Panc1 (cell line): ENCODE measurements at regions not wholly inside any gene's neighbourhood (a gene's known extent, or its start where the extent isn't known, plus 50 kb on each side); places are given as distances from the start of the nearest gene placed in this dataset.

Source experiments
- ATAC-seq: fragments of 200-7000 bp; cut with Tn5 transposase; 2 replicates; pipeline ENCODE4 v1.9.1; 2020; ENCODE audit warnings: mild to moderate bottlenecking, moderate library complexity
- BruUV-seq: library from RNA; stranded (reverse); fragments of 400-500 nt; replicated peaks from 2 replicates; lab custom pipeline; 2021; lab: Mats Ljungman, UMichigan
- CTCF ChIA-PET: fragments of 300-600 bp; sonication (Branson Sonifier 250); formaldehyde crosslinking; loops from one replicate; lab custom pipeline; 2022; ENCODE audit warnings: antibody characterized with exemption; lab: Charles Lee
- POLR2A ChIA-PET: fragments of 300-600 bp; sonication (Branson Sonifier 250); formaldehyde crosslinking; loops from one replicate; lab custom pipeline; 2022; ENCODE audit warnings: antibody characterized with exemption; lab: Charles Lee
- DNase-seq: peaks from one replicate; pipeline ENCODE4 v3.0.0-alpha.2; 2010; ENCODE audit warnings: low read depth, low spot score
- H3K27ac ChIP-seq: 2 replicates; pipeline ENCODE4 v1.5.1; 2011; ENCODE audit warnings: mild to moderate bottlenecking, low read length, inconsistent platforms
- H3K27me3 ChIP-seq: fragments of 200-500 bp; sonication (Bioruptor generic); 2 replicates; pipeline ENCODE4 v1.6.0; 2014; ENCODE audit warnings: low read length, inconsistent platforms; ENCODE audit not compliant: control insufficient read depth, insufficient read depth
- H3K36me3 ChIP-seq: fragments of 200-500 bp; sonication (Bioruptor generic); 2 replicates; pipeline ENCODE4 v1.5.1; 2014; ENCODE audit warnings: inconsistent platforms, mild to moderate bottlenecking, low read length, moderate library complexity; ENCODE audit not compliant: control insufficient read depth, insufficient read depth
- H3K4me1 ChIP-seq: 2 replicates; pipeline ENCODE4 v1.5.1; 2011; ENCODE audit warnings: inconsistent platforms, mild to moderate bottlenecking, low read length, moderate library complexity; ENCODE audit not compliant: control insufficient read depth, insufficient read depth
- H3K4me3 ChIP-seq, 2 experiments: 2 replicates each; pipeline ENCODE4 v1.5.1; 2011 to 2012; ENCODE audit warnings: low read depth in 2 of 2, low read length in 2 of 2, mild to moderate bottlenecking in 2 of 2, inconsistent platforms in 1 of 2, moderate library complexity in 1 of 2
- H3K9me3 ChIP-seq: fragments of 200-500 bp; sonication (Bioruptor generic); 2 replicates; pipeline ENCODE4 v1.5.1; 2014; ENCODE audit warnings: low read depth, mild to moderate bottlenecking, inconsistent platforms, low read length, moderate library complexity; ENCODE audit not compliant: control insufficient read depth, insufficient read depth
- POLR2AphosphoS5 ChIP-seq: IDR thresholded peaks from 2 replicates; pipeline ENCODE4 v1.6.1; 2012; ENCODE audit warnings: mild to moderate bottlenecking, low read depth, low read length, moderate library complexity
- REST ChIP-seq, 2 experiments: IDR thresholded peaks; 2 replicates each; pipeline ENCODE4 v1.6.1; 2011 to 2012; ENCODE audit warnings: low read depth in 2 of 2, control low read depth in 1 of 2, low read length in 1 of 2, mild to moderate bottlenecking in 1 of 2, moderate library complexity in 1 of 2; ENCODE audit not compliant: insufficient read depth in 1 of 2
- SIN3A ChIP-seq: IDR thresholded peaks from 2 replicates; pipeline ENCODE4 v1.6.1; 2012; ENCODE audit warnings: low read depth, mild to moderate bottlenecking, low read length, moderate library complexity, borderline replicate concordance; ENCODE audit not compliant: insufficient read depth
- TCF7L2 ChIP-seq: IDR thresholded peaks from 2 replicates; pipeline ENCODE4 v1.6.1; 2011; ENCODE audit warnings: mild to moderate bottlenecking, low read depth, low read length, inconsistent platforms
- in situ Hi-C: cut with HindIII; loops from 2 replicates; pipeline ENCODE4 v1.10.0; 2016; ENCODE audit warnings: low sequenced_read_pairs, low pct_unique_long_range_greater_than_20kb
- intact Hi-C: fragments of 100-400 bp; cut with micrococcal nuclease; formaldehyde crosslinking; loops from one replicate; pipeline ENCODE4 v1.10.0; 2022; ENCODE audit not compliant: unreplicated experiment
- TF ChIP-seq, protein P1 (sequence below): fragments of 450-650 bp; IDR thresholded peaks from 2 replicates; pipeline ENCODE4 v1.5.1; 2017; ENCODE audit warnings: mild to moderate bottlenecking

DNA sequence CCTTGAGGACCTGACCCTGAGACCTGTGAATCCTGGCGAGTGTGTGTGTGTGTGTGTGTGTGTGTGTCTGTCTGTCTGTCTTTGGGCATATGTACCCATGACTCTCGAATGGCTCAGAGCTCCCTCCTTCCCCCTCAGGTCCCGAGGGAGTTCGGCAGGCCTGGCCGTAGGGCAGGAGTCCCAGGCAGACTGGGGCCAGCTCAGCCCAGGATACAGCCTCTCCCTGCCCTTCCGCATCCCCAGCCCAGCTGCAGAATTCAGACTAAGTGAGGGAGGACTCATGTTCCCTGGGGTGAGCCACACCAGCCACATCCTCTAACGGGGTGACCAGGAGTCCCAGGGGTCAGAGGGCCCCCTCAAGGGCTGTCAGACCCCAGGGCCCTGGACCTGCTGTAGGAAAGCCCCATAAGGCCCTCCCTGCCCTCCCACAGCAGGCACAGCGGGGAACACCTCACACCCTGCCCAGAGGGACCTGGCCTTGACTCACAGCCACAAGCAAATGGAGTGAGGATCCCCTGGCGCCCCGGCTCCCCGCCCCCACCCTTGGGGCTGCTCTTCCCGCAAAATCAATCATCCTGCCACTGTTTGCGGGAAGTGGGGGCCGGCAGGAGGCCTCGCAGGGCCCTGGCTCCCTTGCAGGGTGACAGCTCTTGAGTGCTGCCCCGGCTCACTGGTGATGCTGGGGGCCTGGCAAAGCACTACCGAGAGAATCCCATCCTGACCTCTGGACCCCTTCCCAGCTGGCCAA is 101.7 kb upstream of the CASZ1 start:
- CTCF ChIA-PET = interaction anchor here (0.7 kb wide), 1 partner anchor 44 kb away, joined by 3 read pairs; no protein-coding TSS in a partner anchor
- ATAC-seq = 0 out of 2 replicates have a peak, but pooled peaks have one; percentile 39
- Histone ChIP-seq H3K4me3 (no peak overlapping the region), H3K27me3 (no peaks in the 10 kb centered on the region), H3K36me3 (no peaks in the 10 kb centered on the region), H3K9me3 (no peaks in the 10 kb centered on the region), H3K27ac (no peak overlapping the region), H3K4me1 (peaks cover 17% of the 10 kb centered on the region)
- in situ Hi-C loops (no loop called here), intact Hi-C loops (no loop called here)
- BruUV-seq = no TSS peak
- DNase-seq = no peak
- TF ChIP-seq REST (IDR thresholded peaks at IDR 0.05; ENCODE audit: insufficient read depth in 1 of 2, low read depth in 2 of 2, low read length in 1 of 2) (no peak), SIN3A (no peak), POLR2AphosphoS5 (no peak), TCF7L2 (no peak)
- TF ChIP-seq, protein P1, sequence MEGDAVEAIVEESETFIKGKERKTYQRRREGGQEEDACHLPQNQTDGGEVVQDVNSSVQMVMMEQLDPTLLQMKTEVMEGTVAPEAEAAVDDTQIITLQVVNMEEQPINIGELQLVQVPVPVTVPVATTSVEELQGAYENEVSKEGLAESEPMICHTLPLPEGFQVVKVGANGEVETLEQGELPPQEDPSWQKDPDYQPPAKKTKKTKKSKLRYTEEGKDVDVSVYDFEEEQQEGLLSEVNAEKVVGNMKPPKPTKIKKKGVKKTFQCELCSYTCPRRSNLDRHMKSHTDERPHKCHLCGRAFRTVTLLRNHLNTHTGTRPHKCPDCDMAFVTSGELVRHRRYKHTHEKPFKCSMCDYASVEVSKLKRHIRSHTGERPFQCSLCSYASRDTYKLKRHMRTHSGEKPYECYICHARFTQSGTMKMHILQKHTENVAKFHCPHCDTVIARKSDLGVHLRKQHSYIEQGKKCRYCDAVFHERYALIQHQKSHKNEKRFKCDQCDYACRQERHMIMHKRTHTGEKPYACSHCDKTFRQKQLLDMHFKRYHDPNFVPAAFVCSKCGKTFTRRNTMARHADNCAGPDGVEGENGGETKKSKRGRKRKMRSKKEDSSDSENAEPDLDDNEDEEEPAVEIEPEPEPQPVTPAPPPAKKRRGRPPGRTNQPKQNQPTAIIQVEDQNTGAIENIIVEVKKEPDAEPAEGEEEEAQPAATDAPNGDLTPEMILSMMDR = no peak
- POLR2A ChIA-PET = no interaction called here

DNA sequence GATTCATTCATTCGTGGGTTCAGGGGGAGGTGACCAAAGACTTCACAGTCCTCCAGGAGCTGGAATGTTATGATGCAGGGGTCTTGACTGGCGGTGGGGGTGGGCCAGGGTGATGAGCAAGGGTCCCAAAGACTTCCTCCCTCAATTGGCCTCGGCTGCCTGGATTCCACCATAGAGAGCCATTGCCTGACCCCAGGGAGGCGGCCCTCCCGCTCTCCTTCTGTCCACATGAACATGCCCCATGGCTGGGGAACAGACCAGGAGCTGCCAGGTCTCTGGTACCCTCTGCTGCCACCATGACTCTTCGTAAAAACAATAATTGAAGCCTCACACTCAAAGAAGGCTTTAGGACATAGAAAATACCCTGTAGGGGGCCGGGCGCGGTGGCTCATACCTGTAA is 102.5 kb upstream of the CASZ1 start:
- Histone ChIP-seq H3K27me3 (no peaks in the 10 kb centered on the region), H3K27ac (no peak overlapping the region), H3K36me3 (no peaks in the 10 kb centered on the region), H3K4me1 (peaks cover 17% of the 10 kb centered on the region), H3K4me3 (no peak overlapping the region), H3K9me3 (no peaks in the 10 kb centered on the region)
- DNase-seq = no peak
- in situ Hi-C loops (no loop called here), intact Hi-C loops (no loop called here)
- POLR2A ChIA-PET = interaction anchor here (0.6 to 0.7 kb wide), 2 partner anchors 52 to 344 kb away, joined by 3 to 8 read pairs; no protein-coding TSS in a partner anchor
- no peak for ATAC-seq
- BruUV-seq = no TSS peak
- TF ChIP-seq, protein P1 = no peak
- TF ChIP-seq TCF7L2 (no peak), SIN3A (no peak), POLR2AphosphoS5 (no peak), REST (IDR thresholded peaks at IDR 0.05; ENCODE audit: insufficient read depth in 1 of 2, low read depth in 2 of 2, low read length in 1 of 2) (no peak)
- CTCF ChIA-PET = no interaction called here
